B cell (primary cell): ENCODE measurements at regions not wholly inside any gene's neighbourhood (a gene's known extent, or its start where the extent isn't known, plus 50 kb on each side); places are given as distances from the start of the nearest gene placed in this dataset.

Source experiments
- ATAC-seq: fragments of 200-7000 bp; cut with Tn5 transposase; one replicate; pipeline ENCODE4 v1.10.0; 2021; ENCODE audit warnings: low read depth, mild to moderate bottlenecking, moderate number of reproducible peaks, moderate library complexity
- CTCF ChIA-PET: fragments of 350-600 bp; sonication (Branson Sonifier 250); formaldehyde crosslinking; loops from one replicate; lab custom pipeline; 2021; ENCODE audit warnings: antibody characterized with exemption, inconsistent platforms; lab: Charles Lee
- POLR2A ChIA-PET: fragments of 350-600 bp; sonication (Branson Sonifier 250); formaldehyde crosslinking; loops from one replicate; lab custom pipeline; 2021; ENCODE audit warnings: antibody characterized with exemption; lab: Charles Lee
- DNase-seq: peaks from one replicate; pipeline ENCODE4 v3.0.0; 2013
- H2AFZ ChIP-seq: 2 replicates; pipeline ENCODE4 v1.6.1; 2012; ENCODE audit warnings: mild to moderate bottlenecking, low read depth, low read length; ENCODE audit not compliant: insufficient read depth, poor library complexity, severe bottlenecking
- H3K27ac ChIP-seq, 2 donors: 1 replicate in 1 of 2; 2 replicates in 1 of 2; pipeline ENCODE4 v1.5.1; 2012 to 2013; ENCODE audit warnings: low read length in 2 of 2, mild to moderate bottlenecking in 2 of 2, moderate library complexity in 1 of 2
- H3K27me3 ChIP-seq, 4 experiments: fragments of 200-600 bp in 1 of 4; sonication (generic) in 1 of 4; replicated peaks in 1 of 4; 1 replicate in 2 of 4; 2 replicates in 2 of 4; pipeline versions ENCODE4 v1.6.1 to v1.7.0; 2013 to 2016; ENCODE audit warnings: low read length in 3 of 4, mild to moderate bottlenecking in 2 of 4, mixed read lengths in 1 of 4, moderate library complexity in 1 of 4; ENCODE audit not compliant: insufficient read depth in 4 of 4, control insufficient read depth in 3 of 4; ENCODE audit errors: control extremely low read depth in 1 of 4
- H3K36me3 ChIP-seq, 2 experiments: replicated peaks in 1 of 2; 1 replicate in 1 of 2; 2 replicates in 1 of 2; pipeline versions ENCODE4 v1.6.1 to v1.7.1; 2013; ENCODE audit warnings: low read length in 1 of 2; ENCODE audit not compliant: insufficient read depth in 2 of 2, control insufficient read depth in 1 of 2; ENCODE audit errors: control extremely low read depth in 1 of 2, extremely low read depth in 1 of 2
- H3K4me1 ChIP-seq, 2 donors: fragments of 200-600 bp in 1 of 2; sonication (generic) in 1 of 2; 1 replicate in 1 of 2; 2 replicates in 1 of 2; pipeline versions ENCODE4 v1.5.1 to v1.6.1; 2013 to 2017; ENCODE audit warnings: low read length in 2 of 2; ENCODE audit not compliant: control insufficient read depth in 2 of 2, insufficient read depth in 2 of 2
- H3K4me2 ChIP-seq: replicated peaks from 2 replicates; pipeline ENCODE3; 2012; ENCODE audit warnings: mild to moderate bottlenecking, low read depth, low read length; ENCODE audit not compliant: poor library complexity, severe bottlenecking
- H3K4me3 ChIP-seq, 5 experiments: fragments of 200-600 bp in 1 of 5; sonication (generic) in 1 of 5; 1 replicate in 3 of 5; 2 replicates in 2 of 5; pipeline versions ENCODE4 v1.5.1 to v1.7.0; 2011 to 2016; ENCODE audit warnings: low read length in 4 of 5, mild to moderate bottlenecking in 4 of 5, low read depth in 2 of 5, control low read depth in 1 of 5, moderate library complexity in 1 of 5; ENCODE audit not compliant: insufficient read depth in 1 of 5; ENCODE audit errors: control extremely low read depth in 1 of 5, extremely low read depth in 1 of 5
- H3K79me2 ChIP-seq: fragments of 200-600 bp; sonication (generic); one replicate; pipeline ENCODE4 v1.6.0; 2016; ENCODE audit warnings: low read length; ENCODE audit not compliant: control insufficient read depth, insufficient read depth
- H3K9ac ChIP-seq: fragments of 200-600 bp; sonication (generic); 2 replicates; pipeline ENCODE4 v1.6.1; 2017; ENCODE audit warnings: mild to moderate bottlenecking, low read length, moderate library complexity
- H3K9me3 ChIP-seq, 3 donors: one replicate each; pipeline versions ENCODE4 v1.6.1 to v1.7.1; 2013; ENCODE audit warnings: low read length in 2 of 3; ENCODE audit not compliant: control insufficient read depth in 2 of 3, insufficient read depth in 1 of 3; ENCODE audit errors: control extremely low read depth in 1 of 3
- H4K20me1 ChIP-seq: 2 replicates; pipeline ENCODE4 v1.6.0; 2012; ENCODE audit warnings: mild to moderate bottlenecking, low read length; ENCODE audit not compliant: insufficient read depth, control insufficient read depth, poor library complexity, severe bottlenecking
- H3K27ac Mint-ChIP-seq: one replicate; pipeline ENCODE4 v1.8.0; 2021; ENCODE audit warnings: mixed read lengths
- H3K27me3 Mint-ChIP-seq: one replicate; pipeline ENCODE4 v1.8.0; 2021; ENCODE audit warnings: mixed read lengths
- H3K4me1 Mint-ChIP-seq: one replicate; pipeline ENCODE4 v1.8.0; 2021; ENCODE audit warnings: mixed read lengths
- H3K4me3 Mint-ChIP-seq: one replicate; pipeline ENCODE4 v1.8.0; 2021; ENCODE audit warnings: mixed read lengths
- H3K9me3 Mint-ChIP-seq: one replicate; pipeline ENCODE4 v1.8.0; 2022; ENCODE audit warnings: mixed read lengths; ENCODE audit not compliant: insufficient read depth
- EZH2 ChIP-seq: IDR thresholded peaks from 2 replicates; pipeline ENCODE4 v1.6.1; 2012; ENCODE audit warnings: borderline replicate concordance, low read depth, mild to moderate bottlenecking, moderate library complexity, low read length; ENCODE audit not compliant: insufficient read depth, poor library complexity, severe bottlenecking
- WGBS: methylation state at CpG from one replicate; pipeline ENCODE4 v1.1.5; 2013; ENCODE audit warnings: missing lambda C conversion rate; ENCODE audit not compliant: insufficient coverage; 5-methylcytosine and 5-hydroxymethylcytosine counted together
- intact Hi-C: fragments of 100-400 bp; cut with micrococcal nuclease; formaldehyde crosslinking; loops from one replicate; pipeline ENCODE4 v1.10.0; 2022
- TF ChIP-seq, protein P1 (sequence below): fragments of 200-600 bp; IDR thresholded peaks from one replicate; pipeline ENCODE4 v1.8.0; 2022; ENCODE audit warnings: antibody characterized with exemption, mild to moderate bottlenecking

GRCh38 chr6:4613381-4613780 is 162.8 kb upstream of the CDYL start:
- H3K4me1 ChIP-seq, result peaks cover 0 to 3% of the 10 kb centered on the region in 2 donors
- H3K9ac ChIP-seq, result no peak overlapping the region
- ATAC-seq (no peak), DNase-seq (no peak)
- no peaks in the 10 kb centered on the region for H4K20me1 ChIP-seq
- TF ChIP-seq, protein P1, sequence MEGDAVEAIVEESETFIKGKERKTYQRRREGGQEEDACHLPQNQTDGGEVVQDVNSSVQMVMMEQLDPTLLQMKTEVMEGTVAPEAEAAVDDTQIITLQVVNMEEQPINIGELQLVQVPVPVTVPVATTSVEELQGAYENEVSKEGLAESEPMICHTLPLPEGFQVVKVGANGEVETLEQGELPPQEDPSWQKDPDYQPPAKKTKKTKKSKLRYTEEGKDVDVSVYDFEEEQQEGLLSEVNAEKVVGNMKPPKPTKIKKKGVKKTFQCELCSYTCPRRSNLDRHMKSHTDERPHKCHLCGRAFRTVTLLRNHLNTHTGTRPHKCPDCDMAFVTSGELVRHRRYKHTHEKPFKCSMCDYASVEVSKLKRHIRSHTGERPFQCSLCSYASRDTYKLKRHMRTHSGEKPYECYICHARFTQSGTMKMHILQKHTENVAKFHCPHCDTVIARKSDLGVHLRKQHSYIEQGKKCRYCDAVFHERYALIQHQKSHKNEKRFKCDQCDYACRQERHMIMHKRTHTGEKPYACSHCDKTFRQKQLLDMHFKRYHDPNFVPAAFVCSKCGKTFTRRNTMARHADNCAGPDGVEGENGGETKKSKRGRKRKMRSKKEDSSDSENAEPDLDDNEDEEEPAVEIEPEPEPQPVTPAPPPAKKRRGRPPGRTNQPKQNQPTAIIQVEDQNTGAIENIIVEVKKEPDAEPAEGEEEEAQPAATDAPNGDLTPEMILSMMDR, result no peak
- TF ChIP-seq EZH2, result no peak
- WGBS, result 70% methylated on average over 2 of the region's 2 CpGs
- H3K4me2 ChIP-seq, result no peak overlapping the region
- H3K27ac ChIP-seq, result no peak overlapping the region
- H3K36me3 ChIP-seq, result no peaks in the 10 kb centered on the region
- ChIA-PET POLR2A (no interaction called here), CTCF (interaction anchor here (1.3 kb wide), 1 partner anchor 10 kb away, joined by 4 read pairs; no protein-coding TSS in a partner anchor)
- H3K79me2 ChIP-seq, result no peaks in the 10 kb centered on the region
- H2AFZ ChIP-seq, result no peak overlapping the region
- no peak overlapping the region for H3K4me3 Mint-ChIP-seq
- H3K27ac Mint-ChIP-seq, result no peak overlapping the region
- no peak overlapping the region for H3K4me3 ChIP-seq
- H3K4me1 Mint-ChIP-seq, result peaks cover 10% of the 10 kb centered on the region
- intact Hi-C loops, result no loop called here
- H3K27me3 Mint-ChIP-seq, result peaks cover 37% of the 10 kb centered on the region
- peaks cover 0 to 3% (median 0%) of the 10 kb centered on the region in 3 donors for H3K9me3 ChIP-seq
- H3K9me3 Mint-ChIP-seq, result no peaks in the 10 kb centered on the region
- H3K27me3 ChIP-seq, result no peaks in the 10 kb centered on the region

DNA sequence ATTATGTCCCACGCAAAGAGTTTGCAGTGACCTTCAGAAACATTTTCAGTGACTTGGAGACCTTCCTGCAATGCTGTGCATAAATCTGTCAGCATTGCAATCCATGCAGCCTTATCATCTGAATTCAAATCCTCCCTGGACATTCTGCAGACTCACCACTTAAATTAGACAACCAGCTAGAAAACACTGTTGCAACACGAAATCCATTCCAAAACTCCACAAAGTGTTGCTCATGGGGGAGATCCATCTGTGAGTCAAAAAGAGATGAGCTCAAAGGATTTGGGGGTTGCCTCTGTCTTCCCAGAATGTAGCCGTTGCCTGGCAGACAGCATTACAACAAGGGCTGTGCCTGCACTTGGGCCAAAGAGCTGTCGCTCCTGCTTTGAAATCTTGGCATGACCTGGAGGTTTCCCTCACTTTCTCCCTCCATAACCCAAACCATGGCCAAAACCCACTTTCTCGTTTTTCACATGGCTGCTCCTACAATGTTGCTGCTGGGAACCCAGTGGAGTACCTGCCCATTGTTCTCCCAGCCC is 163.5 kb upstream of the CDYL start:
- ChIA-PET CTCF (interaction anchor here (1.3 kb wide), 1 partner anchor 10 kb away, joined by 4 read pairs; no protein-coding TSS in a partner anchor), POLR2A (no interaction called here)
- no peaks in the 10 kb centered on the region for H3K79me2 ChIP-seq
- no peak overlapping the region for H3K4me3 ChIP-seq
- no peaks in the 10 kb centered on the region for H3K36me3 ChIP-seq
- peaks cover 0 to 3% of the 10 kb centered on the region in 2 donors for H3K4me1 ChIP-seq
- H3K9ac ChIP-seq, result no peak overlapping the region
- intact Hi-C loops, result no loop called here
- H3K27me3 ChIP-seq, result no peaks in the 10 kb centered on the region
- no peak for TF ChIP-seq EZH2
- TF ChIP-seq, protein P1, result no peak
- 94% methylated on average over 4 of the region's 5 CpGs for WGBS
- H2AFZ ChIP-seq, result no peak overlapping the region
- Mint-ChIP-seq H3K27ac (no peak overlapping the region), H3K27me3 (peaks cover 42% of the 10 kb centered on the region), H3K4me3 (no peak overlapping the region), H3K4me1 (peaks cover 13% of the 10 kb centered on the region), H3K9me3 (no peaks in the 10 kb centered on the region)
- H3K4me2 ChIP-seq, result no peak overlapping the region
- ATAC-seq (no peak), DNase-seq (no peak)
- H3K9me3 ChIP-seq, result peaks cover 0 to 3% (median 0%) of the 10 kb centered on the region in 3 donors
- H3K27ac ChIP-seq, result no peak overlapping the region
- H4K20me1 ChIP-seq, result no peaks in the 10 kb centered on the region
